ENCODE measurements at regions not wholly inside any gene's neighbourhood (a gene's known extent, or its start where the extent isn't known, plus 50 kb on each side); places are given as distances from the start of the nearest gene placed in this dataset.

DNA sequence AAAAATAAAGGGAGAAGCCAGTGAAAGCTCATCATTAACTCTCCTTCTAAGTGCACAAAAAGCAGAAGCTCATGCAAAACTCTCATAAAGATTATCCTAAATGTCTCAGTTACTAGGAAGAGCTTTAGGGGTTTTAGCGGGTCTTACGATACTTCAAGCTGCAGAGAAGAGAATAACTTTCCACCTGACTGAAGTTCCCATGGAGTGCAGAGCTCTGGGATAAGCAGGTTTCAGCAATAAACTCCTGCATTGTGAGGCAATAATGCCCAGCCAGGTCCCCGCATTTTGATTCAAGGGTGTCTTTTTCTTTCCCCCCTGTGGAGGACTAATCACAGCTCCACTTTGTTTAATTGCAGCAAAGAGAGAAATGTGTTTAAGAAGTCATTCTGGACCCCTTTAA, 241.9 kb upstream of the SP8 start:
- H3K14ac ChIP-seq (replicated peaks; ENCODE audit: low read depth, low read length) = no peak overlapping the region
- ChIA-PET POLR2A (ENCODE audit: unreplicated experiment) (no interaction called here), CTCF (no interaction called here)
- no peak overlapping the region for H2AK5ac ChIP-seq (ENCODE audit: low read depth, low read length)
- no peak overlapping the region for H3K27ac ChIP-seq (ENCODE audit: insufficient read depth, low read length)
- no peak overlapping the region for H3K56ac ChIP-seq (ENCODE audit: extremely low read depth, insufficient read depth, low read length)
- H4K5ac ChIP-seq (ENCODE audit: low read depth, low read length) = no peak overlapping the region
- H3K18ac ChIP-seq (ENCODE audit: low read depth, low read length) = no peak overlapping the region
- H3K9me3 ChIP-seq (ENCODE audit: control insufficient read depth, insufficient read depth, low read length) = peaks cover 13% of the 10 kb centered on the region
- in situ Hi-C loops (cut with MboI; ENCODE audit: low sequenced_read_pairs) (no loop called here), dilution Hi-C loops (cut with HindIII; ENCODE audit: low sequenced_read_pairs, unreplicated experiment) (no loop called here), intact Hi-C loops (cut with micrococcal nuclease) (no loop called here)
- H3K27me3 ChIP-seq (ENCODE audit: control insufficient read depth, insufficient read depth, low read length) = no peaks in the 10 kb centered on the region
- TF ChIP-seq MAZ (IDR thresholded peaks at IDR 0.05; ENCODE audit: borderline replicate concordance, low read depth, low read length) (no peak), CHD1 (IDR thresholded peaks at IDR 0.05; ENCODE audit: low read depth, low read length) (no peak), BHLHE40 (IDR thresholded peaks at IDR 0.05; ENCODE audit: low read depth, low read length) (no peak), RCOR1 (IDR thresholded peaks at IDR 0.05; ENCODE audit: insufficient replicate concordance, low read length) (no peak), FOS (IDR thresholded peaks at IDR 0.05; ENCODE audit: low read depth, low read length) (no peak)
- H2BK120ac ChIP-seq (ENCODE audit: low read depth, low read length) = no peak overlapping the region
- no peak overlapping the region for H2AK9ac ChIP-seq (replicated peaks; ENCODE audit: low read depth, low read length, poor library complexity)
- H3K4me2 ChIP-seq (ENCODE audit: low read depth, low read length) = no peak overlapping the region
- no TSS peak for BruUV-seq (replicated peaks)
- no peak overlapping the region for H2BK15ac ChIP-seq (ENCODE audit: low read depth, low read length)
- no peak overlapping the region for H4K91ac ChIP-seq (ENCODE audit: insufficient read depth, low read depth, low read length)
- H2AFZ ChIP-seq (replicated peaks; ENCODE audit: low read length, poor library complexity) = no peak overlapping the region
- H3K36me3 ChIP-seq (ENCODE audit: control insufficient read depth, insufficient read depth, low read length) = no peaks in the 10 kb centered on the region
- DNase-seq = no peak
- no peaks in the 10 kb centered on the region for H3K9me1 ChIP-seq (ENCODE audit: insufficient read depth, low read length)
- ATAC-seq (ENCODE audit: low read depth) = no peak
- no peak overlapping the region for H3K4ac ChIP-seq (ENCODE audit: low read depth, low read length)
- no peaks in the 10 kb centered on the region for H3K4me1 ChIP-seq (ENCODE audit: control insufficient read depth, insufficient read depth, low read length)
- H4K8ac ChIP-seq (ENCODE audit: low read depth in 2 of 2, low read length in 2 of 2) = no peak overlapping the region
- no peaks in the 10 kb centered on the region for H3K79me1 ChIP-seq (ENCODE audit: low read depth in 1 of 2, low read length in 2 of 2)
- no peak overlapping the region for H2BK20ac ChIP-seq (ENCODE audit: low read depth, low read length)
- H2BK5ac ChIP-seq (ENCODE audit: low read depth, low read length, poor library complexity, severe bottlenecking) = no peak overlapping the region
- H3K9ac ChIP-seq (ENCODE audit: low read depth, low read length) = no peak overlapping the region
- no peaks in the 10 kb centered on the region for H4K20me1 ChIP-seq (ENCODE audit: insufficient read depth, low read length)
- H3K4me3 ChIP-seq (ENCODE audit: insufficient read depth, low read depth, low read length) = no peak overlapping the region
- no CpG with 5 or more reads among the region's 3 CpGs for WGBS, 2 experiments (ENCODE audit: extremely low coverage in 2 of 2, insufficient read length in 1 of 2)
- H3K23ac ChIP-seq (ENCODE audit: low read depth, low read length) = no peak overlapping the region
